ENCODE measurements at regions not wholly inside any gene's neighbourhood (a gene's known extent, or its start where the extent isn't known, plus 50 kb on each side); places are given as distances from the start of the nearest gene placed in this dataset.

DNA sequence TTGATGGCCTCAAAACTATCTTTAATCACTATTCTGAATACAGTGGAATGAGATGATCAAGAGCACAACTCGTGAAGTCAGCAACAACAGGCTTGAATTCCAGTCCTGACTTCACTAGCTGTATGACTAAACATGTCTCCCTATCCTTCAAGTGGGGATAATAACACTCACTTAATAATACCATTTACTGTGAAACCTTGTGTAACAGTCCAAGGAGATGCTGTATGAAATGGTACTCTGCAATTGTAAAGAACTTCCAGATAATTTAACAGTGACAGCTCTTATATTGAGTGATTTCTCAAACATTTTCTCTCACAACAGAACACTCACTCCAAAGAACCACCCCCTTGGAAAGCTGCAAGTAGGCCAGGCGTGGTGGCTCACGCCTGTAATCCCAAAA lies 823.1 kb downstream of the DIAPH3 start:
- Histone ChIP-seq H3K4me1 (ENCODE audit: control insufficient read depth, low read length) (no peaks in the 10 kb centered on the region), H4K20me1 (ENCODE audit: control insufficient read depth, insufficient read depth, low read depth, low read length) (no peaks in the 10 kb centered on the region), H3F3A (ENCODE audit: control insufficient read depth, insufficient read depth) (no peaks in the 10 kb centered on the region), H3K27ac (ENCODE audit: low read depth, low read length) (no peak overlapping the region), H3K27me3 (ENCODE audit: control insufficient read depth, low read length) (no peaks in the 10 kb centered on the region), H3K4me3 (ENCODE audit: low read length) (no peak overlapping the region), H3K79me2 (ENCODE audit: control insufficient read depth, low read length) (no peaks in the 10 kb centered on the region), H3K4me2 (ENCODE audit: low read length) (no peak overlapping the region), H3K9me3 (ENCODE audit: control insufficient read depth, insufficient read depth, low read length) (no peaks in the 10 kb centered on the region), H3K36me3 (ENCODE audit: control insufficient read depth, low read length) (no peaks in the 10 kb centered on the region), H3K9me2 (replicated peaks; ENCODE audit: control insufficient read depth, low read length) (no peaks in the 10 kb centered on the region)
- TF ChIP-seq, protein P1, sequence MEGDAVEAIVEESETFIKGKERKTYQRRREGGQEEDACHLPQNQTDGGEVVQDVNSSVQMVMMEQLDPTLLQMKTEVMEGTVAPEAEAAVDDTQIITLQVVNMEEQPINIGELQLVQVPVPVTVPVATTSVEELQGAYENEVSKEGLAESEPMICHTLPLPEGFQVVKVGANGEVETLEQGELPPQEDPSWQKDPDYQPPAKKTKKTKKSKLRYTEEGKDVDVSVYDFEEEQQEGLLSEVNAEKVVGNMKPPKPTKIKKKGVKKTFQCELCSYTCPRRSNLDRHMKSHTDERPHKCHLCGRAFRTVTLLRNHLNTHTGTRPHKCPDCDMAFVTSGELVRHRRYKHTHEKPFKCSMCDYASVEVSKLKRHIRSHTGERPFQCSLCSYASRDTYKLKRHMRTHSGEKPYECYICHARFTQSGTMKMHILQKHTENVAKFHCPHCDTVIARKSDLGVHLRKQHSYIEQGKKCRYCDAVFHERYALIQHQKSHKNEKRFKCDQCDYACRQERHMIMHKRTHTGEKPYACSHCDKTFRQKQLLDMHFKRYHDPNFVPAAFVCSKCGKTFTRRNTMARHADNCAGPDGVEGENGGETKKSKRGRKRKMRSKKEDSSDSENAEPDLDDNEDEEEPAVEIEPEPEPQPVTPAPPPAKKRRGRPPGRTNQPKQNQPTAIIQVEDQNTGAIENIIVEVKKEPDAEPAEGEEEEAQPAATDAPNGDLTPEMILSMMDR (IDR thresholded peaks at IDR 0.05; ENCODE audit: low read depth, low read length, poor library complexity, severe bottlenecking), result no peak
- no peak for TF ChIP-seq EZH2phosphoT487 (IDR thresholded peaks at IDR 0.05; ENCODE audit: borderline replicate concordance, low read length)

DNA sequence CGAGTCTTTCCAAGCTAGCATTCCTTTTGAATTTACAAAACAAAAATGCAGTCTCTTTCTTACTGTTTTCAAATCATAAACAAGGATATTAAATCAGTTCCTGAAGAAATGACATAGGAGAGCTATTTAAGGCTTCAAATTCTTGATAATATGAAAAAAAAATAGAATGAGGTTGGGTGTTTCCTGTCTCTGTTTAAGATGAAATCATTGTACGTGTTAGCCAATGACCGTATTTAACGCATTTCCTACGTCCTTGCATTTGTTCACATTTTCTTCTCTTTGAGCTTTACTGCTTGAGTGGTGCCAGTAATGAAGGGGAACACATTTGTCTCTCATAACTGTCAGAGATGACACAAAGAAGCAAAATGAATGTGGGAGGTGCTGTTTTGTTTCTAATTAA lies 821.3 kb downstream of the DIAPH3 start:
- TF ChIP-seq EZH2phosphoT487 (IDR thresholded peaks at IDR 0.05; ENCODE audit: borderline replicate concordance, low read length), result no peak
- TF ChIP-seq, protein P1 (IDR thresholded peaks at IDR 0.05; ENCODE audit: low read depth, low read length, poor library complexity, severe bottlenecking), result no peak
- Histone ChIP-seq H3K9me2 (replicated peaks; ENCODE audit: control insufficient read depth, low read length) (no peaks in the 10 kb centered on the region), H3K36me3 (ENCODE audit: control insufficient read depth, low read length) (no peaks in the 10 kb centered on the region)

DNA sequence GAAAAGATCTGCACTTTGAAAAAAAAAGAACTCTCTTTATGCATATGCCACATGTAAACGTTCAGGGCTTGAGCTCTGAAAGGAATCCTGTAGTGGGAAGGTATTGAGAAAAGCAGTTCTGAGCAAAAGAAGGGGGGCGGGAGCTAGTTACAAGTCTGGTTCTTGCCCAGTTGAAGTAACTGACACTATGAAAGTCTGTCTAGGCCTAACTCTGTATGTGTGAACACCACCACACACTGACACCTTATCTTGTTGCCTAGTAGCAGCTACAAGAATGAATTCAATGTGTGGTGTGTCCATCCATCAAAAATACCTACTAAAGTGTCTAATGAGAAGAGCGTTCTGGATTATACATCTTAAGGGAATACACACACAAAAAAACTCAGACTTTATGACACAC lies 820.6 kb downstream of the DIAPH3 start:
- H3K9me3 ChIP-seq (ENCODE audit: control insufficient read depth, insufficient read depth, low read length), result no peaks in the 10 kb centered on the region
- no peak overlapping the region for H3K4me3 ChIP-seq (ENCODE audit: low read length)
- H4K20me1 ChIP-seq (ENCODE audit: control insufficient read depth, insufficient read depth, low read depth, low read length), result no peaks in the 10 kb centered on the region
- no peak overlapping the region for H3K4me2 ChIP-seq (ENCODE audit: low read length)
- no peaks in the 10 kb centered on the region for H3K36me3 ChIP-seq (ENCODE audit: control insufficient read depth, low read length)
- no peak for TF ChIP-seq EZH2phosphoT487 (IDR thresholded peaks at IDR 0.05; ENCODE audit: borderline replicate concordance, low read length)
- TF ChIP-seq, protein P1 (IDR thresholded peaks at IDR 0.05; ENCODE audit: low read depth, low read length, poor library complexity, severe bottlenecking), result no peak
- H3K27me3 ChIP-seq (ENCODE audit: control insufficient read depth, low read length), result no peaks in the 10 kb centered on the region
- H3K9me2 ChIP-seq (replicated peaks; ENCODE audit: control insufficient read depth, low read length), result no peaks in the 10 kb centered on the region
- H3K4me1 ChIP-seq (ENCODE audit: control insufficient read depth, low read length), result no peaks in the 10 kb centered on the region
- H3F3A ChIP-seq (ENCODE audit: control insufficient read depth, insufficient read depth), result no peaks in the 10 kb centered on the region
- no peaks in the 10 kb centered on the region for H3K79me2 ChIP-seq (ENCODE audit: control insufficient read depth, low read length)
- H3K27ac ChIP-seq (ENCODE audit: low read depth, low read length), result no peak overlapping the region

More for the DNA sequence above, 821.3 kb downstream of the DIAPH3 start:
- H3K27me3 ChIP-seq (ENCODE audit: control insufficient read depth, low read length), result no peaks in the 10 kb centered on the region
- H4K20me1 ChIP-seq (ENCODE audit: control insufficient read depth, insufficient read depth, low read depth, low read length), result no peaks in the 10 kb centered on the region
- H3K4me3 ChIP-seq (ENCODE audit: low read length), result no peak overlapping the region
- no peaks in the 10 kb centered on the region for H3F3A ChIP-seq (ENCODE audit: control insufficient read depth, insufficient read depth)
- H3K9me3 ChIP-seq (ENCODE audit: control insufficient read depth, insufficient read depth, low read length), result no peaks in the 10 kb centered on the region
- H3K27ac ChIP-seq (ENCODE audit: low read depth, low read length), result no peak overlapping the region
- no peaks in the 10 kb centered on the region for H3K4me1 ChIP-seq (ENCODE audit: control insufficient read depth, low read length)
- no peak overlapping the region for H3K4me2 ChIP-seq (ENCODE audit: low read length)
- no peaks in the 10 kb centered on the region for H3K79me2 ChIP-seq (ENCODE audit: control insufficient read depth, low read length)

Data from DOHH2 (cell line).